ENCODE measurements at regions not wholly inside any gene's neighbourhood (a gene's known extent, or its start where the extent isn't known, plus 50 kb on each side); places are given as distances from the start of the nearest gene placed in this dataset.

- no peaks in the 10 kb centered on the region for H3K36me3 ChIP-seq (ENCODE audit: insufficient read depth, low read length)
- TF ChIP-seq EZH2 (IDR thresholded peaks at IDR 0.05; ENCODE audit: insufficient read depth, low read length), result no peak
- no peak for TF ChIP-seq CTCF (IDR thresholded peaks at IDR 0.05; ENCODE audit: insufficient read depth, low read depth, low read length)
- no peaks in the 10 kb centered on the region for H3K79me2 ChIP-seq (ENCODE audit: insufficient read depth, low read length)
- Mint-ChIP-seq H3K4me1 (ENCODE audit: low read depth, unreplicated experiment) (no peaks in the 10 kb centered on the region), H3K27me3 (ENCODE audit: low read depth, unreplicated experiment) (peaks cover 55% of the 10 kb centered on the region), H3K36me3 (ENCODE audit: low read depth, unreplicated experiment) (no peaks in the 10 kb centered on the region), H3K4me3 (ENCODE audit: unreplicated experiment) (no peak overlapping the region), H3K9me3 (ENCODE audit: unreplicated experiment) (no peaks in the 10 kb centered on the region), H3K27ac (ENCODE audit: unreplicated experiment) (no peak overlapping the region)
- no peak for DNase-seq (ENCODE audit: low read depth)
- no peak overlapping the region for H2AFZ ChIP-seq (ENCODE audit: low read depth, low read length)
- no peaks in the 10 kb centered on the region for H3K4me1 ChIP-seq (ENCODE audit: insufficient read depth, low read length)
- no peak overlapping the region for H3K4me2 ChIP-seq (ENCODE audit: low read length)
- no peaks in the 10 kb centered on the region for H4K20me1 ChIP-seq (ENCODE audit: insufficient read depth, low read length)
- H3K9ac ChIP-seq (ENCODE audit: low read length), result no peak overlapping the region
- H3K4me3 ChIP-seq (ENCODE audit: insufficient read depth, low read depth, low read length), result no peak overlapping the region
- no peaks in the 10 kb centered on the region for H3K9me3 ChIP-seq (ENCODE audit: insufficient read depth, low read depth, low read length)
- H3K27me3 ChIP-seq (ENCODE audit: insufficient read depth, low read length), result peaks cover 11% of the 10 kb centered on the region
- no peak overlapping the region for H3K27ac ChIP-seq (ENCODE audit: low read depth, low read length)
- no peak for FAIRE-seq
These were observed 509.8 kb downstream of the PTPRU start for GRCh38 chr1:29746076-29746665.

DNA sequence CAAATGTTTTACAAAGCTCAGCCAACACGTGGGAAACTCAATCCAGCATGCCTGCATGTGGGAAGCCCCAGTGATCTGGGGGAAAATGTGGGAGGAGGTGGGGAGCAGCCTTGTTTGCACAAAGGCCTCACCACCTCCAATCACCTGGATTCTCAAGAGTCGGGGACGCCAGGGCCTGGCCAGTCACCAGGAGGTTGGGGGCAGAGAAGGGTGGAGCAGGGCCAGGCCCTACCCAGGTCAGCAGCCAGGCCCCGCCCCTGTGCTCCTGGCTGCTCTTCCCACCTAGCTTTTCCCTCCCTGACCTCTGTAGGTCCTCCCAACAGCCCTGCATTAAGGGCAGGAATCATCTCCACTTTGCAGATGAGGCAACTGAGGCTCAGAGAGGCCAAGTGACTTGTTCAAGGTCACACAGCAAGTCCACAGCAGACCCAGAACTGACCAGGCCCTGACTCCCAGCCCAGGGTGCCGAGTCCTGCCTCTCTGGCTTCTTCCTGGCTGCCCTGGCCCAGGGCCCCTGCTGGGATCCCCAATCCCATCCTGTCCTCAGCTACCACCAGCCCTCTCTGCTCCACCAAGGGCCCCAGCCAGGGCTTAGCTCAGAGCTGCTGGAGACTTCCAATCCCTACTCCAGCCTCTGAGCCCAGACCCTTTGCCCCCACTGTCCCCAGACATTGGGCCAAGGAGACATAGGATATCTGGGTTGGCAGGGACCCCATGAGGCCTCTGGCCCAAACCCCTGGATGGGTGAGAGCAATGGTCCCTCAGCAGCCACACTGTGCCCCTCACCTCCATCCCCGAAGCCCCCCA is 508.6 kb downstream of the PTPRU start:
- no peaks in the 10 kb centered on the region for H3K4me1 Mint-ChIP-seq (ENCODE audit: low read depth, unreplicated experiment)
- TF ChIP-seq CTCF (IDR thresholded peaks at IDR 0.05; ENCODE audit: insufficient read depth, low read depth, low read length) (no peak), EZH2 (IDR thresholded peaks at IDR 0.05; ENCODE audit: insufficient read depth, low read length) (no peak)
- Histone ChIP-seq H2AFZ (ENCODE audit: low read depth, low read length) (no peak overlapping the region), H4K20me1 (ENCODE audit: insufficient read depth, low read length) (no peaks in the 10 kb centered on the region), H3K27me3 (ENCODE audit: insufficient read depth, low read length) (peaks cover 15% of the 10 kb centered on the region), H3K4me2 (ENCODE audit: low read length) (no peak overlapping the region), H3K9ac (ENCODE audit: low read length) (no peak overlapping the region), H3K4me3 (ENCODE audit: insufficient read depth, low read depth, low read length) (no peak overlapping the region), H3K9me3 (ENCODE audit: insufficient read depth, low read depth, low read length) (no peaks in the 10 kb centered on the region), H3K27ac (ENCODE audit: low read depth, low read length) (no peak overlapping the region), H3K36me3 (ENCODE audit: insufficient read depth, low read length) (no peaks in the 10 kb centered on the region), H3K79me2 (ENCODE audit: insufficient read depth, low read length) (no peaks in the 10 kb centered on the region), H3K4me1 (ENCODE audit: insufficient read depth, low read length) (no peaks in the 10 kb centered on the region)
- no peaks in the 10 kb centered on the region for H3K36me3 Mint-ChIP-seq (ENCODE audit: low read depth, unreplicated experiment)
- no peaks in the 10 kb centered on the region for H3K9me3 Mint-ChIP-seq (ENCODE audit: unreplicated experiment)
- H3K27ac Mint-ChIP-seq (ENCODE audit: unreplicated experiment), result no peak overlapping the region
- H3K27me3 Mint-ChIP-seq (ENCODE audit: low read depth, unreplicated experiment), result peaks cover 67% of the 10 kb centered on the region
- DNase-seq (ENCODE audit: low read depth) (no peak), FAIRE-seq (no peak)
- H3K4me3 Mint-ChIP-seq (ENCODE audit: unreplicated experiment), result no peak overlapping the region

DNA sequence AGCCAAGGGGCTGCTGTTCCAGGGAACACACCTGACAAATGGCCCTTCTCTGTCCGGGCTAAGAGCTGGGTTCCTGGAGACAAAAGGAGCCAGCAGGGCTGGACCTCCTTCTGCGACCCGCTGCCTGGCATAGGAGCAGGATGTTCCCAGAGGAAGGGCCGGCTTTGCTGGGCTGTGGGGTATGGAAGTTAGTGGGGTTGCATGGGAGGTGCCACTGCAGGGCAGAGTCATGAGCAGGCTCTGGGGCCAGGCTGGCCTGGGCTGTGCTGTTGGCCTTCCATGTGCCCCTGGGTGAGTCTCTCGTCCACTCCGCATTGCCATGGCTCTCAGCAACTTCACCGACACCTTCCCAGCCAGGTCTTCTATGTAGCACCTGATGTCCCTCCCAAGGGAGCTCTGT is 507.6 kb downstream of the PTPRU start:
- no peaks in the 10 kb centered on the region for H3K9me3 ChIP-seq (ENCODE audit: insufficient read depth, low read depth, low read length)
- FAIRE-seq, result no peak
- no peak overlapping the region for H3K4me3 ChIP-seq (ENCODE audit: insufficient read depth, low read depth, low read length)
- Mint-ChIP-seq H3K27me3 (ENCODE audit: low read depth, unreplicated experiment) (peaks cover 70% of the 10 kb centered on the region), H3K9me3 (ENCODE audit: unreplicated experiment) (peaks cover 2% of the 10 kb centered on the region), H3K4me3 (ENCODE audit: unreplicated experiment) (no peak overlapping the region), H3K27ac (ENCODE audit: unreplicated experiment) (no peak overlapping the region), H3K36me3 (ENCODE audit: low read depth, unreplicated experiment) (no peaks in the 10 kb centered on the region), H3K4me1 (ENCODE audit: low read depth, unreplicated experiment) (no peaks in the 10 kb centered on the region)
- no peak overlapping the region for H3K9ac ChIP-seq (ENCODE audit: low read length)
- H3K36me3 ChIP-seq (ENCODE audit: insufficient read depth, low read length), result no peaks in the 10 kb centered on the region
- peaks cover 13% of the 10 kb centered on the region for H3K27me3 ChIP-seq (ENCODE audit: insufficient read depth, low read length)
- H3K4me1 ChIP-seq (ENCODE audit: insufficient read depth, low read length), result no peaks in the 10 kb centered on the region
- H3K4me2 ChIP-seq (ENCODE audit: low read length), result no peak overlapping the region
- H3K27ac ChIP-seq (ENCODE audit: low read depth, low read length), result no peak overlapping the region
- H2AFZ ChIP-seq (ENCODE audit: low read depth, low read length), result no peak overlapping the region
- DNase-seq (ENCODE audit: low read depth), result no peak
- no peaks in the 10 kb centered on the region for H4K20me1 ChIP-seq (ENCODE audit: insufficient read depth, low read length)
- TF ChIP-seq CTCF (IDR thresholded peaks at IDR 0.05; ENCODE audit: insufficient read depth, low read depth, low read length), result no peak
- no peaks in the 10 kb centered on the region for H3K79me2 ChIP-seq (ENCODE audit: insufficient read depth, low read length)
